Activated CD4-positive, alpha-beta T cell treated with anti-CD3 and anti-CD28 coated beads, Interleukin-2, Interleukin-4, amounts not matched to agents 100 ng/mL and 50 ng/mL, durations not matched to agents 16 hours and 8 hours (primary cell): ENCODE measurements at regions not wholly inside any gene's neighbourhood (a gene's known extent, or its start where the extent isn't known, plus 50 kb on each side); places are given as distances from the start of the nearest gene placed in this dataset.
"Not testable (repeated sequence)": the region's sequence is repeated elsewhere in the genome, so short reads cannot be mapped to it uniquely, and the experiment has no call there.

Experiments used
- DNase-seq: peaks from one replicate; pipeline ENCODE4 v3.0.0-alpha.2; 2020; ENCODE audit warnings: low spot score

- DNase-seq = no peak
Observed at GRCh38 chr16:80254970-80255369, 285.8 kb upstream of the DYNLRB2 start.

- DNase-seq = no peak
Observed at GRCh38 chr16:80253741-80254140, 287.1 kb upstream of the DYNLRB2 start.

GRCh38 chr16:80250381-80250780, 290.4 kb upstream of the DYNLRB2 start:
- no peak for DNase-seq

- not testable (repeated sequence) for DNase-seq
Observed at GRCh38 chr16:80243303-80243702, 297.5 kb upstream of the DYNLRB2 start.

- DNase-seq = not testable (repeated sequence)
Observed at GRCh38 chr16:80242279-80242678, 298.5 kb upstream of the DYNLRB2 start.

- DNase-seq = no peak
Observed at GRCh38 chr16:80233097-80233835, 307.5 kb upstream of the DYNLRB2 start.

GRCh38 chr16:80231888-80232287, 308.9 kb upstream of the DYNLRB2 start:
- peak; percentile 22 for DNase-seq

GRCh38 chr16:80231121-80231520, 309.7 kb upstream of the DYNLRB2 start:
- DNase-seq = no peak

- no peak for DNase-seq
Observed at GRCh38 chr16:80230328-80231120, 310.3 kb upstream of the DYNLRB2 start.

- DNase-seq = no peak
Observed at GRCh38 chr16:80226499-80226898, 314.3 kb upstream of the DYNLRB2 start.

GRCh38 chr16:80210787-80211186, 330.0 kb upstream of the DYNLRB2 start:
- no peak for DNase-seq

GRCh38 chr16:80208743-80209142, 332.1 kb upstream of the DYNLRB2 start:
- no peak for DNase-seq

- no peak for DNase-seq
Observed at GRCh38 chr16:80208015-80208414, 332.8 kb upstream of the DYNLRB2 start.

- DNase-seq = no peak
Observed at GRCh38 chr16:80203821-80204220, 337.0 kb upstream of the DYNLRB2 start.

- DNase-seq = no peak
Observed at GRCh38 chr16:80202831-80203413, 337.9 kb upstream of the DYNLRB2 start.

GRCh38 chr16:80200079-80200478, 340.7 kb upstream of the DYNLRB2 start:
- no peak for DNase-seq

- no peak for DNase-seq
Observed at GRCh38 chr16:80199614-80200013, 341.2 kb upstream of the DYNLRB2 start.

GRCh38 chr16:80198311-80199299, 342.2 kb upstream of the DYNLRB2 start:
- DNase-seq = no peak

GRCh38 chr16:80197741-80198201, 343.0 kb upstream of the DYNLRB2 start:
- DNase-seq = peak; percentile 41

- DNase-seq = no peak
Observed at GRCh38 chr16:80191928-80192327, 348.9 kb upstream of the DYNLRB2 start.

GRCh38 chr16:80189476-80190175, 351.2 kb upstream of the DYNLRB2 start:
- no peak for DNase-seq
